HAP-1 (cell line): ENCODE measurements at regions not wholly inside any gene's neighbourhood (a gene's known extent, or its start where the extent isn't known, plus 50 kb on each side); places are given as distances from the start of the nearest gene placed in this dataset.

Experiments
- DNase-seq, 2 experiments: peaks; one replicate each; pipeline ENCODE4 v3.0.0-alpha.2; 2016 to 2020; ENCODE audit warnings: low spot score in 2 of 2
- H3K27me3 ChIP-seq: fragments of 250-450 bp; sonication (Bioruptor Pico); 2 replicates; pipeline ENCODE4 v1.5.1; 2020; ENCODE audit warnings: low read depth, mild to moderate bottlenecking, moderate library complexity
- H3K36me3 ChIP-seq: fragments of 250-450 bp; sonication (Bioruptor Pico); replicated peaks from 2 replicates; pipeline ENCODE4 v1.5.1; 2020; ENCODE audit warnings: mild to moderate bottlenecking
- H3K4me1 ChIP-seq: fragments of 250-450 bp; sonication (Bioruptor Pico); 2 replicates; pipeline ENCODE4 v1.5.1; 2020; ENCODE audit warnings: mild to moderate bottlenecking
- H3K4me3 ChIP-seq: fragments of 250-450 bp; sonication (Bioruptor Pico); 2 replicates; pipeline ENCODE4 v1.5.1; 2020; ENCODE audit warnings: mild to moderate bottlenecking, moderate library complexity
- H3K9me3 ChIP-seq: fragments of 250-450 bp; sonication (Bioruptor Pico); 2 replicates; pipeline ENCODE4 v1.5.1; 2020; ENCODE audit warnings: mild to moderate bottlenecking, moderate library complexity
- in situ Hi-C: fragments of 300-500 bp; cut with MboI; formaldehyde crosslinking; loops from 3 replicates; pipeline ENCODE4 v1.14.3; 2020; ENCODE audit warnings: low sequenced_read_pairs, inconsistent platforms, mixed read lengths

DNA sequence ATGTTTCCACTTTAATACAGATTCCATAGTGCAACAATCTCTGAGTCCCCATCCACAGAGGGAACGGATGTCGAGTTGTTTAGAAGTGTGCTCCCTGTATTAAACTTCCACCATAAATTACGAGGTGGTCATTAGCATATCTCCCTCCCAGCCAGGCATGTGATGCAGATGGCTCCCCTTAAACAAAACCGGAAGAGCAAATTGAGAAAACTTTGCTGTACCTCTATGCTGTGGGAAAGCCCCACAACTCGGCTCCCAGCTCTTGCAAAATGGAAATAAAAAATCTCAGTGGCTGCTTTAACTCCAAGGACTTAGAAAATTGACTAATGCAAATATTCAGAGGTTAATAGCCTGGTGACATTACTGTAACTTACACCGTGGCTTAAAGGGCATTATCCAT lies 290.9 kb downstream of the MAF start:
- Histone ChIP-seq H3K36me3 (no peaks in the 10 kb centered on the region), H3K4me3 (no peak overlapping the region), H3K27me3 (no peaks in the 10 kb centered on the region), H3K9me3 (no peaks in the 10 kb centered on the region), H3K4me1 (no peaks in the 10 kb centered on the region)
- in situ Hi-C loops: no loop called here
- DNase-seq: no peak

DNA sequence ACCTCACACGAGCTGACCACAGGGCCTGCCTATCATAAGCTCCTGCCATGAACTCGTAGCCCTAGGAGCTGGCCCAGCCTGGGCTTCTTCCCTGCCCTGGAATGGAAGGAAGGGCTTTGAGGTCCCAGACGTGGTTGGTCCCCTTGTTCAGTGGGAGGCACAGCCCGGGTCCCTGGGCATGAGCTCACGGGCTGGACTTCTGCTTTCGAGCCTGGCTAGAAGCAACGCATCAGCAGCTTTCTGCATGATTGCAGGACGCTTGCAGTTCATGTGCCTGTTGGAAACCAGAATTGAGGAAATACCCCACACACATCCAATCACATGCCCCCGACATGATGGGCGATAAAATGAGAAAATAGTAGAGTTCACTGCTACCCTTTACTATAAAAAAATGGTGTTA lies 293.3 kb downstream of the MAF start:
- in situ Hi-C loops: no loop called here
- no peaks in the 10 kb centered on the region for H3K36me3 ChIP-seq

DNA sequence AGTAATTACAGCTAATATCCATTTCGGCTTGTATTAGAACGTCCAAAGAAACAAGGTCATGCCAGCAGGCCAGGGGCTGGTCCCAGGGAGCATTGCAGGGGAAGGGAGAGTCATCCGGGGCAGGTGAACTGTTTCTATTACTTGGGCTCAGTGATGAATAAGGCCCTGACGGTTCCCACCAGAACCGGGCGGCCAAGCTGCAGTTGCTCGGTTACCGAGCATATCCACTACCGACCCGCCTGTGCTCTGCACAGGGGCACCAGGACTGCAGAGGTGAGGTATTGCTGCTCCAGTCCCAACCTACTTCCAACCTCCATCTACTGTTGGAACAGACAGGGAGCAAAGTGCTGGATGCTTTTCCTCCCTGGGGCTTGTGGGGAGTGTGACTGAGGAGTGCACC lies 295.5 kb downstream of the MAF start:
- no peaks in the 10 kb centered on the region for H3K4me1 ChIP-seq
- H3K27me3 ChIP-seq: no peaks in the 10 kb centered on the region
- no peak for DNase-seq
- in situ Hi-C loops: no loop called here
- H3K4me3 ChIP-seq: no peak overlapping the region
- H3K36me3 ChIP-seq: no peaks in the 10 kb centered on the region
- H3K9me3 ChIP-seq: no peaks in the 10 kb centered on the region

More for the DNA sequence above, 293.3 kb downstream of the MAF start:
- Histone ChIP-seq H3K9me3 (no peaks in the 10 kb centered on the region), H3K4me3 (no peak overlapping the region), H3K27me3 (no peaks in the 10 kb centered on the region), H3K4me1 (no peaks in the 10 kb centered on the region)
- no peak for DNase-seq

DNA sequence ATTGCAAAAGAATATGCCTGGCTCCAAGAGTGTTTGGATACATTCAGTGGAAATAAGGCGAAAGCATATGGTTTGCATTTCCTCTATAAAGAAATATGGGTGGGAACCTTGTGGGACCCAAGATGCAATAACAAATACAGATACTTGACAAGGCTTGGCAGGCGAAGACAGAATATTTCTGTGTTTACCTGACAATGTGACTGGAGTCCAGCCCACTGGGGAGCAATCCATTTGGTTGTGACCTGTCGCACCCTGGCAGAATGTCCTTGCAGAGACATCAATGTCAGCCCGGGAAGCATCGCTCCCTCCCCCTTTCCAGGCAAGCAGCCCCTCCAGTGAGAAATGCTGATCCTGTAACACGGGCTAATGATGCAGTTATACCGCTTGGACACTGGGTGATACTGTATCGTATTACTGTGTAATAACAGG lies 296.6 kb downstream of the MAF start:
- Histone ChIP-seq H3K27me3 (no peaks in the 10 kb centered on the region), H3K9me3 (no peaks in the 10 kb centered on the region), H3K4me3 (no peak overlapping the region), H3K36me3 (no peaks in the 10 kb centered on the region), H3K4me1 (no peaks in the 10 kb centered on the region)
- in situ Hi-C loops: no loop called here
- DNase-seq: no peak

DNA sequence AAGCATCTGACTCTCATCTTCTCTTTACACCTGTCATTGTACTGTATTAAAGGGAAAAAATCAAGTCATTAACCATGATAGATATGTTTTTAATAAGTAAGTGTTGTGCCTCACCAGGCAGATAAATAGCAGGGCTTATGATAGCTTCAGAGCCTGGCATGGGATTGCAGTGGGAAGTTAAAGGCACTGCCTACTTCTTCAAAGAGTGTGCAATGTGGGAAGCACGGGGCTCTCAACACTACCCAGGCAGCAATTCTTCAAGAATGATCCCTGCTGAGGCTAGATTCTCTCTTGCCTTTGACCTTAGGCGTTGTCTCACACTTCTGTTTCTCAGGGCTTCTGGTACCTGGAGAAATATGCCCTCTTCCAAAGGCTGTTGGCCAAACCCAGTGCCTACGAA lies 297.3 kb downstream of the MAF start:
- DNase-seq: no peak
- Histone ChIP-seq H3K27me3 (no peaks in the 10 kb centered on the region), H3K9me3 (no peaks in the 10 kb centered on the region), H3K4me3 (no peak overlapping the region), H3K4me1 (no peaks in the 10 kb centered on the region), H3K36me3 (no peaks in the 10 kb centered on the region)
- in situ Hi-C loops: no loop called here

DNA sequence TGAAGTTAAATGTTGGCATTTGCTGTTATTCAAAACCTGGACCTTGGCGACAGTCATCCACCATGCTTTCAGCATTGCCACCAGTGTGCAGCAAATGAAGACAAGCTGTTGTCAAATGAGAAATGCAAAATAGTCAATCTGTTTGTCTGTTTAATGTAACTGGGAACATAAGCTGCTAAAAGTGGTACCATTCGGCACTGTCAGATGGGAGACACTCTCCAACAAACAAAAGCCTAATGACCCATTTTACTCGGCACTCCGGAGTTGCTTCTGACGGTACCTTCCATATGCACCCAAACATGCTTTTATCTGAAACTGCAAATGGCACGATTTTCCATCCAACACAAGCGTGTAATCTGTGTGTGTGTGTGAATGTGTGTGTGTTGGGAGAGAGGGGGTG lies 297.8 kb downstream of the MAF start:
- no peaks in the 10 kb centered on the region for H3K27me3 ChIP-seq
- no peaks in the 10 kb centered on the region for H3K4me1 ChIP-seq
- DNase-seq: no peak
- no peaks in the 10 kb centered on the region for H3K36me3 ChIP-seq
- no peaks in the 10 kb centered on the region for H3K9me3 ChIP-seq
- in situ Hi-C loops: no loop called here
- no peak overlapping the region for H3K4me3 ChIP-seq

DNA sequence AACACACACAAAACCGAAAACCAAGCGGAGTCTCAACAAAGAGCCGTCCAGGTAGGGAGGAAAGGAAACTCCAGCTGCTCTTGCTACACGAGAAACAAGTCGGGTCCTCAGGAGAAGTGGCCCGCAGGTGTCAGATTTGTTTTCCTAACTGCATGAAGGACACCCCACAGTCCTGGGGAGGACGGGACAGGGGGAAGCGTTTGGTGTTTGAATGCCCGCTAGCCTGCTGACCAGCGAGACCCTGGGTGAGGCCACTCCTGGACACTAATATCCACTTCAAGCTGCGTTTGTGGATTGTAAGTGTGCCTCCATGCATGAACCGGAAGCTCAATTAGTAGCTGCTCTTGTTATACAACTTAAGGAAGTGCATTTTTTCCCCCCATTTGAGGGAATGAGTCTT lies 299.5 kb downstream of the MAF start:
- Histone ChIP-seq H3K36me3 (no peaks in the 10 kb centered on the region), H3K4me1 (no peaks in the 10 kb centered on the region), H3K27me3 (no peaks in the 10 kb centered on the region), H3K9me3 (no peaks in the 10 kb centered on the region), H3K4me3 (no peak overlapping the region)
- no peak for DNase-seq
- in situ Hi-C loops: no loop called here

DNA sequence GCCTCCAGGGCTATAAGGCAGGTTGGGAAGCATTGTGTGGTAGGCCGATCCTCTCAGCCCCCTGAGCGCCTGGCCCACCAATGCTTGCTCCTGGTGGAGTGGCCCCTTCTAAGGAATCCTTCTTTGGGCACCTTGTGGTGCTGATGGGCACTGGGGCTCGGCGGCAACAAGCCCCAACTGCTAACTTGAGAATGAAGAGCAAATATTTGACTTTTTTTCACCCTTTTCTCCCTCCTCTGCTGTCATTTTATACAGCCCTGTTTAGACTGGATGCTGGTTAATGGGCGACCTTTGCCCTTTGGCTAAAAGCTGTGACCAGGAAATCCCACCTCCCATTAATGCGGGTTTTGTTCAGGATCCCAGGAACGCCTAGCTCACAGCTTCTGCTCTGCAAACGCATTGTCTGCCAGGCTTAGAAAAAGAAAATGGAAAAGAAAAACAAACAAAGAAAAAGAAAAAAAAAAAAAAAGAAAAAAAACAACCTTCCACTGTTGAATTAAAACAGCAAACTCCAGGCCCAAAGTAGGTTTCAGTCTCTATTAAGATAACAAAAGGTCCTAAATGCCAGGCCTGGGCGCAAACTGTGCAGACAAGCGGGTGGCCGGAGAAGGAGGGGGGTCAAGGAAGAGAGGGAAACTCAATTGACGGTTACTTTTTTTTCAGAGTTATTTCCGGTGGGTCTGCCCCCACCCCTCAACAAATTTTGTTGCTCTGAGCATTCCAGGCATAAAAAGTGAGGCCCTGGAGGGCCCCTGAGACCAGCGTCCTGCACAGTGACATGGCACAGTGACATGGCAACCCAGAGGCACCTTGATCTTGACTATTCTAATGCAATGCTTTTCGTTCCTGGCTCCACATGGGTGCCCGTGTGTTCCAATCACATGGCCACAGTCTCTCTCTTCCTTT lies 301.4 kb downstream of the MAF start:
- no peaks in the 10 kb centered on the region for H3K36me3 ChIP-seq
- H3K9me3 ChIP-seq: no peaks in the 10 kb centered on the region
- no peaks in the 10 kb centered on the region for H3K4me1 ChIP-seq
- H3K4me3 ChIP-seq: no peak overlapping the region
- in situ Hi-C loops: no loop called here
- DNase-seq: no peak
- H3K27me3 ChIP-seq: no peaks in the 10 kb centered on the region

DNA sequence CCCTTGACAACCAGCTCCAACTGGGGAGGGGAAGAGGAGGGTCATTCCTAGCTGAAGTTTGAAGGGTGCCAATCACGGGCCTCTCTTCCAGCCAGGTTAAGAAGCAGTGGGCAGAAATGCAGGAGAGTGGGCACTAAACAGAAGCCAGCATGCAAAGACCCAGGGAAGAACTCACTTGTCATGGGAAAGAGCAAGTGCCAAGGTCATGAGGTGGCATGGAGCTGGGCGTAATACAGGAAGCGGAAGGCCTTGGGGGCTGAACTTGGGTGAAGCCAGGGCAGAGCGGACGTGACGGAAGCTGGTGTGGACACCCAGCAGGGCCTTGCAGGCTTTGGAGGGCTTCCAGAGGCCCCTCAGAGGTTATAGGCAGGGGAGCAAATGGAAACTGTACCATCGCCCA lies 302.1 kb downstream of the MAF start:
- Histone ChIP-seq H3K27me3 (no peaks in the 10 kb centered on the region), H3K36me3 (no peaks in the 10 kb centered on the region), H3K9me3 (no peaks in the 10 kb centered on the region), H3K4me3 (no peak overlapping the region), H3K4me1 (no peaks in the 10 kb centered on the region)
- in situ Hi-C loops: no loop called here
- DNase-seq: no peak

DNA sequence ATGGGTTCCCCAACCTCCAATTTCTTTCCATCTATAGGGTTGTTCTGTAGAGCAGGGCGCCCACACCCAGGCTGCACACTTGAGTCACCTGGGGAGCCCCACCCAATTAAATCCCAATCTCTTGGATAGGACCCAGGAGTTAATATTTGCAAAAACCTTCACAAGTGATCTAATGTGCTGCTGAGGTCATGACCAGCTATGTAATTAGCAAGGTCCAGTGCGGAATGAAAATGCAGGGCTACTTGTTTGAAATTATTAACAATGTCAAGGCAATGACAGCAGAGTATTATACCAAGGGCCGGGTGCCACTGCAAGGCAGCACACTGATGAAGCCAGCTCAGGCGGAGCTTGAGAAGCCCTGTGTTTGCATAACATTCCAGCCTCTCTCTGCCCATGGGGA lies 302.7 kb downstream of the MAF start:
- no peaks in the 10 kb centered on the region for H3K36me3 ChIP-seq
- no peak for DNase-seq
- no peaks in the 10 kb centered on the region for H3K4me1 ChIP-seq
- in situ Hi-C loops: no loop called here
- no peaks in the 10 kb centered on the region for H3K9me3 ChIP-seq
- H3K27me3 ChIP-seq: no peaks in the 10 kb centered on the region
- no peak overlapping the region for H3K4me3 ChIP-seq

DNA sequence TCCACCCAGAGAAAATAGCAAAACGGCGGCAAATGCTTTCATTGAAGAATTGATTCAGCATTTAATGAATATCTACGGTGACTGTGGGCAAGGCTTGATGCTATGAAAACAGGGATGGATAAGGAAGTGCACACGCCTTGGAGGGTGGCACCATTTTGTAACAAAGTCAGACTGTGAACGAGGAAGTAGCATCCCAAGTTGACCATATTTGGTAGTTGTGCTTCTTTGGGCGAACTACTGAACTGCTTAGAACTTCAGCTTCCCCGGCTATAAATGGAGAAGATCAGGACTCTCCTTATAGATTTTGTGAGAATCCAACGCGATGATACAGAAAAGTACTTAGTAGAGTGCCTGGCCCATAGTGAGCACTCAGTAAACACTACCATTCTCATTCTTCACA lies 303.2 kb downstream of the MAF start:
- no peak overlapping the region for H3K4me3 ChIP-seq
- no peaks in the 10 kb centered on the region for H3K36me3 ChIP-seq
- no peaks in the 10 kb centered on the region for H3K4me1 ChIP-seq
- H3K9me3 ChIP-seq: no peaks in the 10 kb centered on the region
- DNase-seq: no peak
- in situ Hi-C loops: no loop called here
- H3K27me3 ChIP-seq: no peaks in the 10 kb centered on the region

DNA sequence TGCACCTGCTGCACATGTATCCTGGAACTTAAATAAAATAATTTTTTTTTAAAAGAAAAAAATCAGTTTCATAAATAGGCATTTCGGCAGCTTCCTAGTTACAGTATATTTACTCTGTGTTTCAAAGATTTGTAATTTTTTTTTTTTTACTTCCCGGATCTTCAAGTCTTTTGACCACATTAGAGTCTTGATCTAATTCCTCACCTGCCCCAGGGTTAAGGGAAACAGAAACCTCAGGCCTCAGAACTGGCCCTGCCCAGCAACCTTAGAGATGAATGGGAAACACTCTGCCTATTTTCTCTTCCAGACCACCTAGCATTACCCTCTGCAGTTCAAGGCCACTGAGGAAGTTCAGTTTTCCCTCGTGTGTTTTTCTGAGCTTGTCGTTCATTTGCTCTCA lies 304.0 kb downstream of the MAF start:
- H3K27me3 ChIP-seq: no peaks in the 10 kb centered on the region
- no peaks in the 10 kb centered on the region for H3K4me1 ChIP-seq
- no peaks in the 10 kb centered on the region for H3K36me3 ChIP-seq
- H3K9me3 ChIP-seq: no peaks in the 10 kb centered on the region
- in situ Hi-C loops: no loop called here
- no peak for DNase-seq
- no peak overlapping the region for H3K4me3 ChIP-seq

DNA sequence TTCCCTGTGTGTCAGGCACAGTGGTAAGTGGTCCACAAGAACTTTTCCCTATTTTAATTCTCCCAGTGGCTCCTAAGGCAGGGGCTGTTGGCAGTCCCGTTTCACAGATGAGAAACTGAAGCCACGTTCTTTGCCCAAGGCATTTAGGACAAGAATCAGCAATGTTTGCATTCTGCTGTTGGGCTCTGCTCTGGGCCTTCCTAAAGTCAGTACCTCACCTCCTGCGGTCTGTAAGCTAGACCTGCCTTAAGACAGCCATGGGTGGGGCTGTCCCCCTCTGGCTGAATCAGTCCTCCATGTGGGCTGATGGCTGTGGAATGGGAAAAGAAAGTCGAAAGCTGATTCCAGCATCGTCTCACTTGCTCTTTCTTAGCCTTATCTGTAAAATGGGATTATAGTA lies 304.8 kb downstream of the MAF start:
- H3K4me1 ChIP-seq: no peaks in the 10 kb centered on the region
- H3K36me3 ChIP-seq: no peaks in the 10 kb centered on the region
- no peaks in the 10 kb centered on the region for H3K27me3 ChIP-seq
- no peak for DNase-seq
- no peaks in the 10 kb centered on the region; the same call in 1 of the 2 replicates for H3K9me3 ChIP-seq
- H3K4me3 ChIP-seq: no peak overlapping the region
- in situ Hi-C loops: no loop called here

DNA sequence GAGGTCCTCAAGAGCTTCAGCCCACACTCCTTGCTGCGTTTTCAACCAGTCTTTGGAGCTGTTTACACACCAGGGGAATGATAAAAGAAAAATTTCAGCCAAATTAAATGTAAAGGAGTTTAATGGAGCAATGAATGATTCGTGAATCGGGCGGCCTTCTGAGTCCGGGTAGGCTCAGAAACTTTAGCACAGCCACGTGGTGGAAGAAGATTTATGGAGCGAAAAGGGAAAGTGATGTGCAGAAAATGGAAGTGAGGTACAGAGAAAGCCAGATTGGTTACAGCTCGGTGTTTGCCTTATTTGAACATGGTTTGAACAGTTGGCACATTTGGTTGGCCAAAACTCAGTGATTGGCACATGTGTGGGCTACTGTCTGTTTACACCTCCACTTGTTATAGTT lies 305.4 kb downstream of the MAF start:
- Histone ChIP-seq H3K36me3 (no peaks in the 10 kb centered on the region), H3K4me1 (no peaks in the 10 kb centered on the region), H3K27me3 (no peaks in the 10 kb centered on the region), H3K4me3 (no peak overlapping the region), H3K9me3 (no peaks in the 10 kb centered on the region; the same call in 1 of the 2 replicates)
- in situ Hi-C loops: no loop called here
- no peak for DNase-seq

DNA sequence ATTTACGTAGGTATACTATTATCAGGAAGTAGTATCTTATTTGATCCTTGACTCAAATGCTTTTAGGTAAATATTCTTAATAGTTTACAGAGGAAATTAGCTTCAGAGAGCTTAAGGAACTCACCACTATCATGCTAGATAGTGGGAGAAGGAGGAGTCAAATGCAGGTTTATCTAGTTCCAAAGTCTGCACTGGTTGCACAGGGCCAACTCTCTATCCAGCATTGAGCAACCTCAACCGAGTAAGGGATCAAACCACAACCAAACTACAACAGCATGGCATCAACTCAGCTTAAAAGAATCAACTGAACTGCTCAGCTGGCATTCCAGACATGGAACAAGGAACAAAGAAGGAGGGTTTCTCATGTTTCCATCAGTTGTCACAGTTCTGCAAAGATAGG lies 306.0 kb downstream of the MAF start:
- H3K4me3 ChIP-seq: no peak overlapping the region
- H3K36me3 ChIP-seq: no peaks in the 10 kb centered on the region
- no peak for DNase-seq
- in situ Hi-C loops: no loop called here
- H3K27me3 ChIP-seq: no peaks in the 10 kb centered on the region
- H3K4me1 ChIP-seq: no peaks in the 10 kb centered on the region
- H3K9me3 ChIP-seq: no peaks in the 10 kb centered on the region; the same call in 1 of the 2 replicates
